Stimulated activated effector memory CD8-positive, alpha-beta T cell treated with anti-CD3 and anti-CD28 coated beads, Interleukin-12 subunit alpha, Interleukin-12 subunit beta, amount 100 ng/mL, for 72 hours (primary cell): ENCODE measurements at regions not wholly inside any gene's neighbourhood (a gene's known extent, or its start where the extent isn't known, plus 50 kb on each side); places are given as distances from the start of the nearest gene placed in this dataset.
A peak's percentile ranks its signal among the peaks of the same experiment; 100 is the strongest.

Experiments used
- ATAC-seq: fragments of 150-1000 bp; cut with Tn5 transposase; 2 replicates; pipeline ENCODE4 v1.10.0; 2021
- DNase-seq, 2 donors: peaks; one replicate each; pipeline ENCODE4 v3.0.0; 2021 to 2022; ENCODE audit warnings: low spot score in 2 of 2
- H3K27ac Mint-ChIP-seq: one replicate; pipeline ENCODE4 v1.8.0; 2022; ENCODE audit warnings: mild to moderate bottlenecking, mixed read lengths
- H3K36me3 Mint-ChIP-seq: one replicate; pipeline ENCODE4 v1.8.0; 2022; ENCODE audit warnings: mild to moderate bottlenecking, mixed read lengths
- H3K4me1 Mint-ChIP-seq: one replicate; pipeline ENCODE4 v1.8.0; 2022; ENCODE audit warnings: mixed read lengths
- H3K4me3 Mint-ChIP-seq: one replicate; pipeline ENCODE4 v1.8.0; 2022; ENCODE audit warnings: mild to moderate bottlenecking, mixed read lengths
- H3K9me3 Mint-ChIP-seq: one replicate; pipeline ENCODE4 v1.8.0; 2022; ENCODE audit warnings: mixed read lengths

- no peaks in the 10 kb centered on the region for H3K4me1 Mint-ChIP-seq
Observed at GRCh38 chr3:82509951-82510603, 748.6 kb upstream of the GBE1 start.

DNA sequence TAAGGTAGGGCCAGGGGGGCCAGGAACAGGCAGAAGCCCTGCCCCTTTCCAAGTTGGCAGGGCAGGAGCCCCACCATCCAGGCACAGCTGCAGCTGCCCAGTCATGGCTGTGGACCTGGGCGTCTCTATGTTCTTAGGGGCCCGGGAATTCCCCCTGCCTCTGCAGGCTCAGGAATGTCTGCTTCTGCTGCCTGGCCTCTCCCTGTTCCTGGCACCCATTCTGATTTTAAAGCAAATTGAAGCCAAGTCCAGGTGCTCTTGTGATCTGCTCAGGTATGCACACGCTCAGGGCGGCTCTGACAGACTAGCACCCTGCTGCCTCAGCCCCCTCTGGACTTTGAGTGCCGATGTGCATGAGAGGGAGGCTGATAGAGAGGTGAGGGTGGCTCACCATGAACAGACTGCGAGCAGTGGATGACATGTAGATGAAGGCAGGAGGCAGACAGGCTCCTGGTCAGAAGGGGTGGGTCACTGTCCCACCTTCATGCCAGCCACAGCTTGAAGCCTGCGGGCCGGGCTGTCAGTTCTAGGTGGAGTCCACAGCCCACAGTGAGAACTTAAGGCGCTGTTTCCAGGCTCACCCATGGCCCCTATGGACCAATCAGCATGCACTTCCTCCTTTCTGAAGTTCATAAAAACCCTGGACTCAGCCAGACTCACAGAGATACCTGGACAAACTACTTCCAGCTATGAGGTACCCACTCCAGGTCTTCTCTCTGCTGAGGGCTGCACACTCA lies 747.8 kb upstream of the GBE1 start:
- no peaks in the 10 kb centered on the region for H3K4me1 Mint-ChIP-seq
- no peak overlapping the region for H3K4me3 Mint-ChIP-seq
- H3K27ac Mint-ChIP-seq, result no peak overlapping the region
- H3K9me3 Mint-ChIP-seq, result peaks cover 6% of the 10 kb centered on the region
- ATAC-seq (peak; percentile 19), DNase-seq (no peak)
- H3K36me3 Mint-ChIP-seq, result no peaks in the 10 kb centered on the region

More at GRCh38 chr3:82509951-82510603, 748.6 kb upstream of the GBE1 start:
- DNase-seq, result no peak
- ATAC-seq, result no peak
- Mint-ChIP-seq H3K36me3 (no peaks in the 10 kb centered on the region), H3K9me3 (peaks cover 6% of the 10 kb centered on the region), H3K27ac (no peak overlapping the region), H3K4me3 (no peak overlapping the region)

DNA sequence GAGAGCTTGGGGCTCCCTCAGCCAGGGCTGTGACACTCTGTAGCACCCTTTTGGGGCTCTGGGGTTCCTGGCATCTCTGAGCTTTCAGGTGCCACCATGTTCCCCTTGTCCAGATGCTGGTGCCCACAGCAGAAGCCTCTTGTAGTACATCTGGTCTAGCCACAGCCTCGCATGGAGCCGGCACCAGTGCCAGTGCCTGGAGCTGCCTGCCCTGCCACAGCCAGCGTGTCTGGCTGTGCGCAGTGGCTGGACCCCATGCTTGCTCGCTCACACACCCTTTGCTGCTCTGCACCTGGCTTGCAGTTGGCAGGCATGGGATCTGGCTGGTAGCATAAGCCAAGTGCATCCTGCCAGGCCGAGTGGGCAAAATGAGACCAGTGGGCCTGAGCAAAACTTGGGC lies 744.8 kb upstream of the GBE1 start:
- Mint-ChIP-seq H3K27ac (no peak overlapping the region), H3K4me1 (no peaks in the 10 kb centered on the region), H3K9me3 (peaks cover 6% of the 10 kb centered on the region), H3K4me3 (no peak overlapping the region), H3K36me3 (no peaks in the 10 kb centered on the region)
- DNase-seq, result no peak
- ATAC-seq, result no peak

DNA sequence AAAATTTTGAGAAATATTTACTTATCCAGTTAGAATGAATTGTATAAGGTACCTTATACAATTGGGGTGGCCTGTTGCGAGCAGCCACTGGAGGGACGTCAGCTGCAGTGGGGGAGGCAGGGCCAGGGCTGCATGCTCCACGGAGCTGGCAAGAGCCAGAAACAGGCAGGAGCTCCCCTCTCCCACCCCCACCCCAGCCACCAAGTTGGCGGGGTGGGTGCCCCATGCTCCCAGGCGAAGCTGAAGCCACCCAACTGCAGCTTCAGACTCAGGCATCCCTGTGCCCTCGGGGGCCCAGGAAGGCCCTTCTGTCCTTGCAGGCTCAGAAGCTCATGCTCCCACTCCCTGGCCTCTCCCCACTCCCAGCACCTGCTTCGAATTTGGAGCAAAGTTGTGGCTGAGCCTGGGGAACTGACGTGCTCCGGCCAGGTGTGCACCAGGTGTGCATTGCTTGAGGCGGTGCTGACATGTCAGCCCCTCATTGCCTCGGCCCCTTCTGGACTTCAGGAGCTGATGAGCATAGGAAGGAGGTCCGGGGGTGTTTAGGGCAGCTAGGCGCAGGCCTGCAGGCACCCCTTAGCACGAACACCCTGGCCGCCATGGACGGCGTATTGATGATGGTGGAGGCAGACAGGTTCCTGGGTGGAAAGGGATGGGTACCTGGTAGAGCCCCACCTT lies 743.8 kb upstream of the GBE1 start:
- no peaks in the 10 kb centered on the region for H3K36me3 Mint-ChIP-seq

GRCh38 chr3:82498186-82498585 lies 736.7 kb upstream of the GBE1 start:
- Mint-ChIP-seq H3K4me1 (no peaks in the 10 kb centered on the region), H3K27ac (no peak overlapping the region), H3K9me3 (peaks cover 8% of the 10 kb centered on the region), H3K36me3 (no peaks in the 10 kb centered on the region), H3K4me3 (no peak overlapping the region)
- ATAC-seq (no peak), DNase-seq (no peak)

More for the DNA sequence above, 743.8 kb upstream of the GBE1 start:
- H3K4me1 Mint-ChIP-seq, result no peaks in the 10 kb centered on the region
- ATAC-seq (peak; percentile 8), DNase-seq (no peak)
- H3K9me3 Mint-ChIP-seq, result peaks cover 12% of the 10 kb centered on the region
- H3K4me3 Mint-ChIP-seq, result no peak overlapping the region
- H3K27ac Mint-ChIP-seq, result no peak overlapping the region

DNA sequence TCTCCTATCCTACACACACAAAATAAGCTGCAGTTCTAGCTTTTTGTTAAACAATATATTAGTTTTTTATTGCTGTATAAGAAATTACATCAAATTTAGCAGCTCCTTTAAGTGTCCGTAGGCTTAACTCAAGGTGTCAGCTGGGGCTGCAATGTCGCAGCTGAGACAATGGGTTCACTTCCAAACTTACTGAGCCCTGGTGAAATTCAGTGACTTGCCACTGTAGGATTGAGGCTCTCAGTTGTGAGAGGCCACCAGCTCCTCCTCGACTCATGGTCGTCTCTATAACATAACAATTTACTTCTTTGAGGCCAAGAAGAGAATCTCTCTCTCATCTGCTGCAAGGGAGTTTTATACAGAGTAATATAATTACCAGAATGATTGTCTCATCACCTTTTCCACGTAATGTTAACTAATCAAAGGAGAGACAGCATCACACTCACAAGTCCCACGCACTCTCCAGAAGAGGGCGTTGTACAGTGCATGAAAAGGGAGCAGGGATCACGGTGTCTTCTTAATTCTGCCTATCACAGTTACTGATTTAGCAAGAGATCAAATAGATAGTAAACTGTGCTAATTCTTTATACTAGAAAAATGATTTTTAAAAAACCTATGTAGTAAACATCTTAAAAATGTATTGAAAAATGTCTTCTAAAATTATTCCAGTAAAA lies 735.6 kb upstream of the GBE1 start:
- H3K9me3 Mint-ChIP-seq, result peaks cover 8% of the 10 kb centered on the region
- no peaks in the 10 kb centered on the region for H3K36me3 Mint-ChIP-seq
- ATAC-seq, result no peak
- no peak overlapping the region for H3K4me3 Mint-ChIP-seq
- no peaks in the 10 kb centered on the region for H3K4me1 Mint-ChIP-seq
- H3K27ac Mint-ChIP-seq, result no peak overlapping the region
- DNase-seq, result no peak

DNA sequence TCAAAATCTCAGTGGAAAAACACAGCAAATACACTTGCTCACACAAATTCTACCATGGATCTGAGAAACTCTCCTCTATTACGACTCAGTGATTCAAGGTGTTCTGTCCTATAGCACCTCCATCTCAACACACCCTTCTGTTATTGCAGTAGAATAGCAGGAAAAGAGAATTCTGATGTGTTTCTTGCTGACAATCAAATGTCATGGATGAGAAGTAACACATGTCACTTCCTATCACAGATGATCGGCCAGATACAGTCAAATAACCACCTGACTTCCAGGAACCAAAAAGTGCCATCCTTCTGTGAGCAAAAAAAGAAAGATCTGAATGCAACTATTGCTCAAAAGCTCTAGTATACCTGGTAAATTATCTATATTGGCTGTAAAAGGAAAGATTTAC lies 734.2 kb upstream of the GBE1 start:
- H3K9me3 Mint-ChIP-seq, result peaks cover 3% of the 10 kb centered on the region
- no peaks in the 10 kb centered on the region for H3K36me3 Mint-ChIP-seq
- DNase-seq (no peak), ATAC-seq (no peak)
- H3K4me1 Mint-ChIP-seq, result no peaks in the 10 kb centered on the region
- no peak overlapping the region for H3K4me3 Mint-ChIP-seq
- H3K27ac Mint-ChIP-seq, result no peak overlapping the region

- no peak overlapping the region for H3K27ac Mint-ChIP-seq
- ATAC-seq, result no peak
- H3K4me1 Mint-ChIP-seq, result no peaks in the 10 kb centered on the region
- no peak overlapping the region for H3K4me3 Mint-ChIP-seq
- H3K36me3 Mint-ChIP-seq, result no peaks in the 10 kb centered on the region
- no peak for DNase-seq
- peaks cover 3% of the 10 kb centered on the region for H3K9me3 Mint-ChIP-seq
Observed at GRCh38 chr3:82494977-82495489, 733.6 kb upstream of the GBE1 start.

DNA sequence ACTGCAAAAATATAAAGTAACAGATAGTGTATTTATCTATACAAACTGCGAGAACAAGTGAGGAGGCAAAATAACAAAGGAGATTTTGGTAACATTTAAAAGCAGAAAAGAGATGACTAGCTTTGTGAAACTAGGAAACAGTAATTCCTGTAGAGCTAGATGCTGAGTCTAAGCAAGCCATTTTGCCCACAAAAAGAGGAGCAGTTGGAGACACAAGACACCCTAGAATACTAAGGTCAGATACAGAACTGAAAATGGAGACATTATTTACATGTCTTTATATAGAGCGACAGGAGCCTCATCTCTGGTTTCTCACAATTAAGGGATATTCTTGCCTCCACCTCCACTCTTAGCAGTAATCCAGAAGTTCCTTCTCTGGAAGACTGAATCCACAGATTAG lies 732.4 kb upstream of the GBE1 start:
- Mint-ChIP-seq H3K4me1 (no peaks in the 10 kb centered on the region), H3K9me3 (peaks cover 3% of the 10 kb centered on the region), H3K4me3 (no peak overlapping the region), H3K36me3 (no peaks in the 10 kb centered on the region), H3K27ac (no peak overlapping the region)
- no peak for ATAC-seq
- no peak for DNase-seq

GRCh38 chr3:82475306-82475705 lies 713.9 kb upstream of the GBE1 start:
- Mint-ChIP-seq H3K4me3 (no peak overlapping the region), H3K4me1 (no peaks in the 10 kb centered on the region), H3K9me3 (no peaks in the 10 kb centered on the region), H3K27ac (no peak overlapping the region), H3K36me3 (no peaks in the 10 kb centered on the region)
- ATAC-seq, result no peak
- DNase-seq, result no peak

GRCh38 chr3:82474711-82475110 lies 713.3 kb upstream of the GBE1 start:
- H3K9me3 Mint-ChIP-seq, result no peaks in the 10 kb centered on the region

GRCh38 chr3:82473864-82474541 lies 712.6 kb upstream of the GBE1 start:
- ATAC-seq (no peak), DNase-seq (no peak)
- Mint-ChIP-seq H3K9me3 (peaks cover 2% of the 10 kb centered on the region), H3K36me3 (no peaks in the 10 kb centered on the region), H3K4me1 (no peaks in the 10 kb centered on the region), H3K27ac (no peak overlapping the region), H3K4me3 (no peak overlapping the region)

More at GRCh38 chr3:82474711-82475110, 713.3 kb upstream of the GBE1 start:
- Mint-ChIP-seq H3K4me1 (no peaks in the 10 kb centered on the region), H3K36me3 (no peaks in the 10 kb centered on the region), H3K4me3 (no peak overlapping the region), H3K27ac (no peak overlapping the region)
- DNase-seq (no peak), ATAC-seq (no peak)

GRCh38 chr3:82467051-82467450 lies 705.6 kb upstream of the GBE1 start:
- Mint-ChIP-seq H3K9me3 (peaks cover 17% of the 10 kb centered on the region), H3K36me3 (no peaks in the 10 kb centered on the region), H3K4me3 (no peak overlapping the region), H3K4me1 (no peaks in the 10 kb centered on the region), H3K27ac (no peak overlapping the region)
- ATAC-seq, result no peak
- DNase-seq, result no peak

- Mint-ChIP-seq H3K4me3 (no peak overlapping the region), H3K36me3 (no peaks in the 10 kb centered on the region), H3K27ac (no peak overlapping the region), H3K9me3 (peaks cover 12% of the 10 kb centered on the region), H3K4me1 (no peaks in the 10 kb centered on the region)
- ATAC-seq (no peak), DNase-seq (no peak)
Observed at GRCh38 chr3:82462977-82463376, 701.5 kb upstream of the GBE1 start.
